GM23248 (cell line): ENCODE measurements at regions not wholly inside any gene's neighbourhood (a gene's known extent, or its start where the extent isn't known, plus 50 kb on each side); places are given as distances from the start of the nearest gene placed in this dataset.

Experiments
- DNase-seq: peaks from one replicate; pipeline ENCODE4 v3.0.0-alpha.2; 2015
- H2AFZ ChIP-seq: fragments of 200-600 bp; sonication (generic); 2 replicates; pipeline ENCODE4 v1.6.1; 2016; ENCODE audit warnings: antibody characterized with exemption
- H3F3A ChIP-seq: fragments of 200-600 bp; sonication (generic); 2 replicates; pipeline ENCODE4 v1.6.1; 2016; ENCODE audit warnings: mild to moderate bottlenecking, antibody characterized with exemption, mixed run types; ENCODE audit not compliant: insufficient read depth
- H3K27ac ChIP-seq: fragments of 200-600 bp; sonication (generic); 2 replicates; pipeline ENCODE4 v1.5.1; 2016; ENCODE audit warnings: mild to moderate bottlenecking
- H3K27me3 ChIP-seq: fragments of 200-600 bp; sonication (generic); replicated peaks from 2 replicates; pipeline ENCODE4 v1.6.1; 2016; ENCODE audit warnings: mild to moderate bottlenecking; ENCODE audit not compliant: insufficient read depth
- H3K36me3 ChIP-seq: fragments of 200-600 bp; sonication (generic); 2 replicates; pipeline ENCODE4 v1.6.1; 2016; ENCODE audit warnings: low read depth, mild to moderate bottlenecking
- H3K4me1 ChIP-seq: fragments of 200-600 bp; sonication (generic); 2 replicates; pipeline ENCODE4 v1.6.1; 2016; ENCODE audit warnings: mild to moderate bottlenecking; ENCODE audit not compliant: insufficient read depth
- H3K4me2 ChIP-seq: fragments of 200-600 bp; sonication (generic); one replicate; pipeline ENCODE4 v1.6.1; 2016; ENCODE audit warnings: mild to moderate bottlenecking; ENCODE audit not compliant: unreplicated experiment
- H3K4me3 ChIP-seq: fragments of 200-600 bp; sonication (generic); 2 replicates; pipeline ENCODE4 v1.5.1; 2016; ENCODE audit warnings: mild to moderate bottlenecking
- H3K79me2 ChIP-seq: fragments of 200-600 bp; sonication (generic); 2 replicates; pipeline ENCODE4 v1.6.1; 2016; ENCODE audit warnings: mild to moderate bottlenecking; ENCODE audit not compliant: insufficient read depth
- H3K9ac ChIP-seq: fragments of 200-600 bp; sonication (generic); 2 replicates; pipeline ENCODE4 v1.6.1; 2016; ENCODE audit warnings: mild to moderate bottlenecking
- H3K9me2 ChIP-seq: fragments of 200-600 bp; sonication (generic); 2 replicates; pipeline ENCODE4 v1.6.1; 2016; ENCODE audit warnings: mixed run types, mild to moderate bottlenecking, moderate library complexity; ENCODE audit not compliant: insufficient read depth
- H3K9me3 ChIP-seq: fragments of 200-600 bp; sonication (generic); one replicate; pipeline ENCODE4 v1.6.1; 2017; ENCODE audit warnings: low read depth
- H4K20me1 ChIP-seq: fragments of 200-600 bp; sonication (generic); 2 replicates; pipeline ENCODE4 v1.6.0; 2016; ENCODE audit not compliant: insufficient read depth
- EZH2 ChIP-seq: fragments of 200-600 bp; sonication (generic); IDR thresholded peaks from 2 replicates; pipeline ENCODE4 v1.6.1; 2018; ENCODE audit warnings: antibody characterized with exemption, mild to moderate bottlenecking; ENCODE audit not compliant: insufficient read depth, poor library complexity, severe bottlenecking
- EZH2phosphoT487 ChIP-seq: fragments of 200-600 bp; sonication (generic); IDR thresholded peaks from 2 replicates; pipeline ENCODE4 v1.6.1; 2018; ENCODE audit warnings: antibody characterized with exemption, moderate library complexity, mild to moderate bottlenecking, low read depth; ENCODE audit not compliant: insufficient read depth
- WGBS, 2 experiments: methylation state at CpG; one replicate each; pipeline ENCODE4 v1.1.6; 2015 to 2017; ENCODE audit warnings: low lambda C conversion rate in 2 of 2, low coverage in 1 of 2; ENCODE audit errors: missing lambda C conversion rate in 2 of 2; 5-methylcytosine and 5-hydroxymethylcytosine counted together
- in situ Hi-C: fragments of 300-500 bp; cut with MboI; formaldehyde crosslinking; loops from 2 replicates; pipeline ENCODE4 v1.15.0; 2020

DNA sequence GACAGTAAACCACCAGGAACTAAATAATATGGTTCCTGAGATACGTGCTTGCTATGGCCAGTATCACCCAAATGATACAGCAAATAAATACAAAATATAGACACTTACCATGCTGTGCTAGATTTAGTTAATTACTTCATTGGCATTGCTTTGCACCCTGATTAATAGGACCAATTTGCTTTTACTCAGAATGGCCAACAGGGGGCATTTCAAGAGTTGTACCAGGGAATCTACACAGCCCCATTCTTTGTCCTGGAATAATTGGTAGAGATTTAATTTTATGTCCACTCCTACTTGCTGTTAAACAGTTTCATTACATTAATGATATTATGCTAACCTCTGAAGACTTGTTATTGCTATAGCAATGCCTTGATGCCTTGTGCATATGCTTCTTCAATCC, 280.8 kb downstream of the RERGL start:
- H3K4me1 ChIP-seq = no peaks in the 10 kb centered on the region
- H3K27me3 ChIP-seq = no peaks in the 10 kb centered on the region
- H3K9me3 ChIP-seq = no peaks in the 10 kb centered on the region
- no peaks in the 10 kb centered on the region for H3K9me2 ChIP-seq
- H2AFZ ChIP-seq = no peak overlapping the region
- no peaks in the 10 kb centered on the region for H3F3A ChIP-seq
- no peak overlapping the region for H3K4me2 ChIP-seq
- H3K27ac ChIP-seq = no peak overlapping the region
- in situ Hi-C loops = no loop called here
- no peak overlapping the region for H3K4me3 ChIP-seq
- 21 to 36% methylated on average over 1 of the region's 1 CpG for WGBS, 2 experiments
- no peak overlapping the region for H3K9ac ChIP-seq
- TF ChIP-seq EZH2phosphoT487 (no peak), EZH2 (no peak)
- no peaks in the 10 kb centered on the region for H3K36me3 ChIP-seq
- no peaks in the 10 kb centered on the region for H3K79me2 ChIP-seq
- H4K20me1 ChIP-seq = no peaks in the 10 kb centered on the region
- no peak for DNase-seq

DNA sequence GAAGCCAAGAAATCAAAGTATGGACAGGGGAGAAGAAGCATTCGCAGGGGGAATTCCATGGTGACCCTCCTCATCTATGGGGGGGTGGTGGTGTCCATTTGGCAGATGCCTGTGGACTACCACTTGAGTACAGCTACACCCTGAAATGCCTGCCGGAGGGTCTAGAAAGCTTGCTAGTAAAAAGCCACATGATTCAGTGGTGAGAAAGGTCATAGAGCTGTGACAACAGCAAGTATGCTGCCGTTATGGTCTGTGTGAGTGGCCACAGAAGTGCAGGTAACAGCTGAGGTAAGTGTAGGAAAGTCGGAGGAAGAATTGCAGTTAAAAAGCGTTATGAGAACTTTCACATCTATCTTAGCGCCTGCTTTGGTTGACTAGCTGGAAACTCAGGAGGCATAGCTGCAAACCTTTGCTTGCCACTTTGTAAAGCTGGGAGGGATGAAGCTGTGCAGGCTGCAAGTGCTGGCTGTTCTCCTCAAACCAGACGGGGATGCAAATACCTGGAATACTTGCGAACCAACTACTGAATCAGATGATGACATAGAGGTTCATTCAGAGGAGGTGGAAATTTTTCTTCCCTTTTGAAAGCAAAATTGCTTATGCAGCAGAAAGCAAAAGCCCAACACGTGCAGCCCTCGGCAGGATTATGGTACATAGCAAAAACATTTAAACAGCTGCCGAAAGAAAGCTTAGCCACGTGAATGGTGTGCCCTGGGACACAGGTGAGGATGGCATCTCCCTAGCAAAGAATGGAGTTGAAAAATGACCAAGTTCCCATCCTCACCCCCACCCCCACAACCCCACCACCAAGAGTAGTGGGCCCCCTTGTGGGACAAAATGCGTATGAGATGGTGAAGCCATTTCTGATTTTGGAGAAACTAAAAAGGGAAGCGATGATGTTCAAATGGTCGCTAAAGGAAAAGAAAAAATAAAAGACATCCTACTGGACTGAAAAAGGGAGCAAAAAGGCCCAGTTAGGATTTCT, 287.0 kb downstream of the RERGL start:
- Histone ChIP-seq H3K79me2 (no peaks in the 10 kb centered on the region), H3K36me3 (no peaks in the 10 kb centered on the region), H3F3A (no peaks in the 10 kb centered on the region), H3K9ac (no peak overlapping the region), H2AFZ (no peak overlapping the region), H3K27ac (no peak overlapping the region), H3K4me3 (no peak overlapping the region), H3K4me2 (no peak overlapping the region), H4K20me1 (no peaks in the 10 kb centered on the region), H3K27me3 (no peaks in the 10 kb centered on the region), H3K4me1 (no peaks in the 10 kb centered on the region), H3K9me2 (no peaks in the 10 kb centered on the region), H3K9me3 (peaks cover 4% of the 10 kb centered on the region)
- no peak for TF ChIP-seq EZH2
- TF ChIP-seq EZH2phosphoT487 = no peak
- in situ Hi-C loops = no loop called here
- DNase-seq = no peak
- WGBS, 2 experiments = 47 to 49% methylated on average over 15 of the region's 15 CpGs

DNA sequence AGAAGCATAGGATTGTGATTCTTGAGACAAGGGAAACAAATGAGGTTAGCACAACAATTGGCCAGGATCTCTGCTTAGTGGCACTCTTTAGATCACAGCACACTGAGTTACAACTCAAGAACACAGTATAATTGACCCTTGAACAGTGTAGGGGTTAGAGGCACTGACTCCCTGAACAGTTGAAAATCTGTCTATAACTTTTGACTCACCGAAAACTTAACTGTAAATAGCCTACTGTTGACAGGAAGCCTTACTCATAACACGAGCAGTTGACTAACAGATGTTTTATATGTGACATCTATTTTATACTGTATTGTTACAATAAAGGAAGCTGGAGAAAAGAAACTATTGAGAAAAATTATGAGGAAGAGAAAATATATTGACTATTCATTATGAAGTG, 296.1 kb downstream of the RERGL start:
- H3K4me1 ChIP-seq = no peaks in the 10 kb centered on the region
- no peak overlapping the region for H2AFZ ChIP-seq
- H3K9me2 ChIP-seq = no peaks in the 10 kb centered on the region
- H4K20me1 ChIP-seq = no peaks in the 10 kb centered on the region
- H3K9me3 ChIP-seq = no peaks in the 10 kb centered on the region
- no peak for DNase-seq
- no peaks in the 10 kb centered on the region for H3F3A ChIP-seq
- no peak overlapping the region for H3K4me2 ChIP-seq
- no peaks in the 10 kb centered on the region for H3K27me3 ChIP-seq
- no peaks in the 10 kb centered on the region for H3K79me2 ChIP-seq
- TF ChIP-seq EZH2phosphoT487 (no peak), EZH2 (no peak)
- no peaks in the 10 kb centered on the region for H3K36me3 ChIP-seq
- no peak overlapping the region for H3K27ac ChIP-seq
- H3K4me3 ChIP-seq = no peak overlapping the region
- H3K9ac ChIP-seq = no peak overlapping the region
- 0 to 2% methylated on average over 2 of the region's 2 CpGs for WGBS, 2 experiments
- in situ Hi-C loops = no loop called here

DNA sequence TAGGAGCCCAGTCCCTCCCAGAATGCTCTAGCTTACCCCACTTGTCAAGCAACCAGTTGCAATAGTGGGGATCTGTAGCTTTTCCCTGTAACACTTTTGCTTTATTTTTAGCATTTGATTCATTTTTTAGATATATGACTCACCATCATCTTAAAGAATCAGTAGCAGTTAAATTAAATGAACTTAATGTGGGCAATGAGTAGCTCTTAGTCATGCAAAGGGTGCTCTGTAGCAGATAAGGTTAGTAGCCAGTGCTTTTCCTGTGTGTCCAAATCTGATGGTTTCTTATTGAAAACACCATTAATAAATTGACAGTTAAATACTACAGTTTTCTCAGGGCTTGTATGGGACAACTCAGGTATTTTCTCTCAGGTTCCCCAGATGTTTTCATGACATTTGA, 311.8 kb downstream of the RERGL start:
- H3F3A ChIP-seq = no peaks in the 10 kb centered on the region
- no peaks in the 10 kb centered on the region for H3K9me2 ChIP-seq
- DNase-seq = no peak

More for the DNA sequence above, 311.8 kb downstream of the RERGL start:
- Histone ChIP-seq H3K4me1 (no peaks in the 10 kb centered on the region), H3K4me2 (no peak overlapping the region), H4K20me1 (no peaks in the 10 kb centered on the region), H3K9ac (no peak overlapping the region), H3K4me3 (no peak overlapping the region), H2AFZ (no peak overlapping the region), H3K27me3 (no peaks in the 10 kb centered on the region), H3K27ac (no peak overlapping the region), H3K79me2 (no peaks in the 10 kb centered on the region), H3K36me3 (no peaks in the 10 kb centered on the region), H3K9me3 (no peaks in the 10 kb centered on the region)
- TF ChIP-seq EZH2phosphoT487 = no peak
- no peak for TF ChIP-seq EZH2
- in situ Hi-C loops = loop anchor here (5.0 kb wide), 1 partner anchor 84 kb away; no protein-coding TSS in a partner anchor
